HG03469 (cell line): ENCODE measurements at regions not wholly inside any gene's neighbourhood (a gene's known extent, or its start where the extent isn't known, plus 50 kb on each side); places are given as distances from the start of the nearest gene placed in this dataset.

Source experiments
- ATAC-seq: cut with Tn5 transposase; IDR thresholded peaks from one replicate; pipeline ENCODE4 v1.9.1; 2021; ENCODE audit warnings: mild to moderate bottlenecking, moderate library complexity, moderate number of reproducible peaks; ENCODE audit not compliant: unreplicated experiment

DNA sequence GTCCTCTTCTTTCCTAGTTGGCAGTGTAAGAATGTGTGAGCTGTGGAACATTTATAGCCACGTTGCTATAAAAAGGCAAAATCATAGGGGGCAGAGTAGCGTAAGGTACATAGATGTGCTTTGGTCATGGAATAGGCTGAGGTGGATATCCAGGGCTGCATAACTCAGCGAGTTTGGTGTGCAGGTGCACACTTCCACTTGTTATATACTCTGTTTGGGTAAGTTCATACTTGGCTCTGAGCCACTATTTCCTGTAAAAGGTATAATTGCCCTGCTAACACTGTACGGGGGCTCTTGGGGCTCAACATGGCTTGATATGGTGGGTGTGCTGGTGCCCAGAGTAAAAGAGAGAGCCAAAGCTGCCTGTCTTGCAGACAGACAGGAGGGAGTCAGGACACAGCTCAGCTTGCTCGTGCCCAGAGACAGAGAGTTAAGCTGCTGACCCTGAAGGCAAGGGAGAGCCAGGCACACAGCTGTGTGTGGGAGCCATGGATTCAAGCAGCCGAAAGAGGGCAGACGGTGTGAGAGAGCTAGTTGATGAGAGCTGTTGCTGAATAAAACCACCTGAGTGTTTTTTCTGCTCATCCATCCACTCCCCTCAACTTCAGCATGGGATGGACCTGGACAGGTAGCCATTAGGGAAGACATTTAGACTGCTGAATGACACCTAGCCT is 126.7 kb downstream of the DKK1 start:
- no peak for ATAC-seq

DNA sequence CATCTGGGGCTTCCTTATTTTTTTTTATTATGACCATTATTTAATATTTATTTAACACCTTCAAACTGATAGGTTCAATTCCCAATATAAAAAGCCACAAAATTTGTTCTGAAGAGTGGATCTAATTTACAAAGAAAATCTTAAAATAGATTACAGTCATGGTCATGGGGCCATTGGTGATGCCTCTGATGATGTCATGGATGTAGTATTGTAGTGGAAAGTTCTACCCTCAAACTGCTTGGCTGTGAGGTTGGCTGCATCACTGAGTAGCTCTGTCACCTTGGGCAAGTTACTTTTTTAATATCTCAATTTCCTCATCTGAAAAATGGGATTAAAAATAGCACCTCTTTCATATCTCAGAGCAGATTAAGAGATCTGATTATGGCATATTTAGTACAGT is 128.5 kb downstream of the DKK1 start:
- ATAC-seq: no peak

DNA sequence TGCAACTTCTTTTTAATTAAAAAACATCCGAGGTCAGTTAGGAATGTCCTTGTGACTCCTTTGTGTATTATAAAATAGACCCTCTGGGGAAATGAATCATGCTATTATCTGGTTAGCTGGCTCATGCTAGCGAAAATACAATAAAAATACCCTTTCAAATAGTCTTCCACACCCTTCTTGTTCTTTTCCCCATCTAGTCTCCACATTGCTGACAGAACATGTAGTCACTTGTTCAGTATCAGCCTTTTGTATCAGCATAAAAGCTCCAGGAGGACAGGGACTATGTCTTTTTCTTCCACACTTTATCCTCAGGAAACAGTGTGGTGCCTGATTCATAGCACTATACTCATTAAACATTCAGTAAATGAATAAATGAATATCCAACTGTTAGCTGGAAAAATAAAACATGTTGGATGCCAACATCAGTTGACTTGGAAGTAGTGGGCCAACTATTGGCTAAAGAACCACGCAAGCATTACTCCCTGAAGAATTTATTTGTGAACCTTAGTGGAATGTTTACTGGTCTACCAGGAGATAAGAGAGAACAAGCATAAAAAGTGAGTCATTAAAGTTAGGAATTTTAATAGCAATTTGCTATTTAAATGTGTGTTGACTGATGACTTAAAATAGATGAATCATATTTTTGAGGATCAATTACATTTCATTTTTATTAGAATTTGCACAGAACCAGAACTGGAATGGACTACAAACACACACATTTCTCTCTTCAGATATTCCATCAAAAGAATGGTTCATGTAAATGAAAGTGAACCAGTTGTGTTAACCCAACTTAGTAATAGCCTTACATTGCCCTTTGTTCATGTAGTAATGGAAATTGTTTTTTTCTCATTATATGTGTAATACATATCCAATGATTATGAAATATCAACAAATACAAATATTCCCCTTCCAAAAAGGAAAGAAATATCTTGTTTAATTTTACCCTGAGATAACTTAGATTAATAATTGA is 129.6 kb downstream of the DKK1 start:
- no peak for ATAC-seq

DNA sequence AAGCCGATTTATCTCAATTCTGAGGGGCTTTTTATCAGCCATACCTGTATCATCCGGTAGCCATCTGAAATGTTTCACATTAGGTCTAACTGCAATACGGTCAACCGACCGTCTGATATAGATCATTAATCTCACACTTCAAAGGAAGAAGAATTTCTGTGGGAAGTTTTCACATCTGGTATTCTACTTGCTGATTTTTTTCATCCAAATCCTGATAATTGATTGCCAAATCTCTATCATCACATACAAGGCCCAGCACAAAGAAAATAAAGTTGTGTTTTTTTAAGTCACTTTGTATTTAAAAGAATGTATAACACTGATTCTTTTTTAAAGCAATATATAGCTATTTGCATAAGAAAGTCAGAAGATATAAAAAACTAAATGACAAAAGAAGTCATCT is 132.3 kb downstream of the DKK1 start:
- ATAC-seq: no peak

DNA sequence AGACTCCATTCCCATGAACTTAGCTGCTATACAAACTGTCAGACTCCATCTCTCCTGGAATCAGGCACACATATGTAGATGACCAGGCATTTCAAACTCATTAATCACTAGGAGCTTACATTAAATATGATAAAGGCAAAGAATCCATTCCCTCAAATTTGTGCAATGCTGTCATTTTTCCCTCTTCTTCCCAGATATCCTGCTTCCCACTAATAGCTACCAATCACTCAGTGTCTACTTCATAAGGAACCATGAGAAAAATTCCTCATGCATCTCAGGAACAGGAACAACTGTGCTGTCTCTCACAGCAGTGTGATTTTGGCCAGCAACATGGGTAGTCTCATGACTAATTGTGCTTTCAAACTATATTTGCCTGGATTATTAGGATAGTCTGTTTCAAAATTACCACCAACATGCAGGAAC is 133.9 kb downstream of the DKK1 start:
- ATAC-seq: no peak

DNA sequence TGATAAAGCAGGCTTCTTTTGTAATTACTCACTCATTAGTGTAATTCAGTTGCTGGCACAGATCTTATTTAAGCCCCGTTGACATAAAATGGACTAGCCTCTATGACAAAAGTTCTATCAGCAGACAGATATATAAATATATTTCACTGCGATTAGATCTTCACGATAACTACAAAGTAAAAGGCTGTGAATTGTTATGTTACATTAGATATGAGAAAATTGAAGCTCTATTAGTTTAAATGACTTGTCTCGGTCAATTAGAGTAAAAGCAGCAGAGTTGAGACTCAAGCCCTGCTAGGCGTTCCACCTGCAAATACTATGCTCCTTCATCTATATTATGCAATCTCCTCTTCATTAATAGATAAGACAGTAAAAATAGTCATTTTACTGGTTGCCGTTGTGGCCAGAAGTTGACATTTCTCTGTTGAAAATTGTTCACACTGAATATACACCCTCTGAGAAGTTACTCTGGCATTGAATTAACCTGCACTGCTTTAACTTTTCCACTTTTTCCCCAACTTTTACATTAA is 136.7 kb downstream of the DKK1 start:
- ATAC-seq: no peak

DNA sequence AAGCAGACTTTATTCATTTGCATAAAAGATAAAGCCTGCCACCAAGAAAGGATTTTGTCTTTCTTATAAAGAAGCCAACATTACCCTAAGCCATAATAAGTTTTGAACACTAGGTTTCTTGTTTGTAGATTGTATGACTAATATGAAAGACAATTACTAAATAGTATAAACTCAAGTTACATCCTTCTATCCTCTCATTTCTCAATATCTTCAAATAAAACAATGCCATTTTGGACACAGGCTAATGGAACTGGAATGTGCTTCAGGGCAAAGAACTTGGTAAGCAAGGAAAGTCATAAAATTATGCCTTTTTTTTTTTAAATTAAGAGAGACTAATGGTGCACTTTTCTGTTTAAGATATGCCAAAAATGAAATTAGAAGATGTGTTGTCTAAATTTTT is 137.7 kb downstream of the DKK1 start:
- ATAC-seq: no peak

DNA sequence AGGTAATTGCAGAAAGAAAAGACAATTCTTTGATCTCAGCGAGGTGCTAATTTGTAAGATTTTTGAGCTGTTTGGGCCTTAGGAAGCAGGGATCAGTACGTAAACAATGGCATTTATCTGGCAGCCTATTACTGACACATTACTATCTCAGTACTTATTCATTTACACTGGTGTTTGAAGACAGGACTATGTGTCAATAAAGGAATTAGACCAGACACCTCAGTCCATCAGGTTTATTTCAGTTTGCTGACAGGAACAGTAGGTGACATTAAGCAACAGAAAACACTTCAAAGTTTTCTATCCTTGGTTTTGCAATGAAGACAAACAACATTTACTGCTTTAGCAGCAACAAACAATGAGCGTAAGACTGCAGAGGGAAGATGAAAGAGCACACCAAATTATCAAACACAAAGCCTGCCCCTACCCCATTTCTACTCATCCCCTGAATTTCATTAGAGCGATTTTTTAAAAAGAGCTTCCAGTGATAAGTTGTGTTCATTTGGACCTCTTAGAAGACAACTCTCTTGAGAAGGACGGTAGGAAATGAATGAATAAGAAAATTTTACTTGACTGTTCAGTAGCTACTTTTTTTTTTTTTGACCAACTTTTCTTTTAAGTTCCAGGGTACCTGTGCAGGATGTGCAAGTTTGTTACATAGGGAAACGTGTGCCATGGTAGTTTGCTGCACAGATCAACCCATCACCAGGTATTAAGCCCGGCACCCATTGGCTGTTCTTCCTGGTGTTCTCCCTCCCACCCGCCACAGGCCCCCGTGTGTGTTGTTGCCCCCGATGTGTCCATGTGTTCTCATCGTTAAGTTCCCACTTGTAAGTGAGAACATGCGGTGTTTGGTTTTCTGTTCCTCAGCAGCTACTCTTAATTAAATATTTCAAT is 138.8 kb downstream of the DKK1 start:
- no peak for ATAC-seq

DNA sequence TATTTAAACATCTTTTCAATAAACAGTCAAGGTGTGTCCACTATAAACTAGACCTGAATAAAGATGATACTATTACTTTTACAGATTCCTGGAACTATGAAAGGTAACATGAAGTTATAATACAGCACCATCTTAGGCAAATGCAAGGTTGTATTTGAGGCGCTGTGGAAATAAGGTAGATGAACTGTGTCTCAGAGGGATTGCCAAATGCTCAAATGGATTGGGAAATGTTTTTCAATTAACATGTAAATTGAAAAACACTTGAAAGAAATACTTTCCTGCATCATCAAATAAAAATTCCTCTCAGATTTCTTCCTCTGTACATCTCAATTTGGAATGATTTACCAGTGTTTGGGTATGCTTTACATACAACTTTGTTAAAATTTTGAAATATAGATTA is 139.4 kb downstream of the DKK1 start:
- ATAC-seq: no peak

DNA sequence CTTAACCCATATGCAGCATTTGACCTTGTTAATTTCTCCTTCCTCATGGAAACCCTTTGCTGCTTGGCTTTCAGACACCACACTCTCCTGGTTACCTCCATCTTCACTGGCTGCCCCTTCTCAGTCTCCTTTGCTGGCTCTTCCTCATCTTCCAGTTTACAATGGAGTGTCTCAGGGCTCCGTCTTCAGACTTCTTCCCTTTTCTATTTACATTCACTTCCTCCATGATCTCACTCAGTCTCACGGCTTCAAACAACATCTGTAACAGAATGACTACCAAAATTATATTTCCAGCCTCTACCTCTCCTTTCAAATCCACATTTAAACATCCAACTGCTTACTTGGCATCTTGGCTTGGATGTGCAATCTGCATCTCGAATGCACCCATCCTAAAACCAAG is 140.4 kb downstream of the DKK1 start:
- ATAC-seq: no peak

DNA sequence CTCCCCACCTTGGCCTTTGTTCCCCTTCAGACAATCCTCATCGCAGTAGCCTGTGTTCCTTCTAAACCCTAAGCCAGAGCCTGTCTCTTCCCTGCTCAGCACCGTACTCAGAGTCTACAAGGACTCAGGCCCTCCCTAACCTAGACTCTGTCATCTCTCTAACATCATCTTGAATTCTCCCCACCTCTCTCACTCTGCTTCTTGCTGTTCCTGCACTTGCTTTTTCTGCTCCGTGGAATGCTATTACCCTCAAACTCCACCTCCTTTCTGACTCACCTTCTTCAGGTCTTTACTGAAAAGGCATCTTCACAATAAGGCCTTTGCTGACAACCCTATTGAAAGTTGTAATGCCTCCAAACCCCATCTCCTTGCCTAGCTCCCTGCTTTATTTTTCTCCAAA is 141.0 kb downstream of the DKK1 start:
- ATAC-seq: no peak

DNA sequence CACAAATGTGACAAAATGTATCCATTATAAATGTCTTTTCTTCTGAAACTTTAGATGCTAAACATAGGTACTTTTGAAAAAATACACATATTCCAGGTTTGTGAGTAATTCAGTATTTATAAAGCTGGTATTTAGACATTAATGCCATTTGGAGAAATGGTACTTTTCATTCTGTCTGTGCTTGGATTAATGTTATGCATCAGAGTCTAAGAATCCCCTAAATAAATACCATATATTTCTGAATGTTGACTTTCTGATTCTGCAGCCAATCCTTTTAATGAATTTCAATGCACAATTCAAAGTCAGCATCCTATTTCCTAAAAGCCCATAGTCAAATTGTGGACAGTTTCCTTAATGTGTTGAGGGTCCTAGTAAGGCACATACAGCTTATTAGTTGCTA is 145.0 kb downstream of the DKK1 start:
- ATAC-seq: no peak

DNA sequence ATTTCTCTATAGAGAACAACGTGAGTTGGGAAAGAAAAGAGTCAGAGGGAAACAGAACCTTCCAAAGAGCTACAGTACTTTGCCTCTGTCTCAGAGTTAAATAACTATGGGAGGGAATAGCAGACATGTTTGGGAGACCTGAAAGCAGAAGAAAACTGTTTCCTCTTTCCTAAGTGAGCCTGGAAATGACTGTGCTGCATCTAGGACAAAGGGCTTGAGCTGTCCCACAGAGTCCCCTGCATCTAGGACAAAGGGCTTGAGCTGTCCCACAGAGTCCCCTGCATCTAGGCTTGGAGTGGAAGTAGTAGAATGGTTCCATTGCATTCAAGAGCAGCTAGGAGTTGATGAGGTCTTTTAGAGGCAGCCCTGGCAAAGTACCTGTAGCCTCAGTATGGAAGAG is 149.7 kb downstream of the DKK1 start:
- ATAC-seq: no peak

DNA sequence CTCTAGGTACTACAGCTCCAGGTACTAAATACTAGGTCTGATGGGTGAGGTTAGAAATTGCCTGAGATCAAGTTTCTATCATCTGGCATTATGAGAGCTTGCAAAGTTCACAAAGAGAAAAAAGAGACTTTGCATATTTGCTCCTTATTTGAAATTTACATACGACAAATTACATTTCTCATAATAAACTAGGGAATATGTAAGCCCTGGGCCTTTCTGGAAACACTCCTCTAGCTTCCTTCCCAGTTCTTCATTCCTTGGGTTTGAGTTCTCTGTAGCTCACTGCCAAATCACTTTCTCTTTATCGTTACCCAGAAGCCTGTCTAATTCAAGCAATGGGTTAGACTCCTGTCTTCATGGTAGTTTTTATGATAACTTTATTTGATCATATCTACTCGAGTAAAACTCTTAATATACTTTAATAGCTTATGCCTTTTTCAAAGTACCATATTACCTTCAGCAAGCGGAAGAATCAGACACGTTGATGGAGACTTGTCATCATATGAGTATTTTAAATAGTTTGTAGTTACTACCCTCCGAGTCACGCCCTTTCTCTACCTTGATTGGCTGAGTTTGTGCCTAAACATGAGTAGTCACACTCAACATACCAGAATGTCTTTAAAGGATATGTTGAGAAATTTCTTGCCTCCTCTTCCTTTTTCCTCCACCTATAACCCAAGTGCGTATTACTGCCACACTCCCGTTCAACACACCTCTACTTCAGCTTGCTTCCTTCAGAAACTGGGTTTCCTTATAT is 150.5 kb downstream of the DKK1 start:
- no peak for ATAC-seq

DNA sequence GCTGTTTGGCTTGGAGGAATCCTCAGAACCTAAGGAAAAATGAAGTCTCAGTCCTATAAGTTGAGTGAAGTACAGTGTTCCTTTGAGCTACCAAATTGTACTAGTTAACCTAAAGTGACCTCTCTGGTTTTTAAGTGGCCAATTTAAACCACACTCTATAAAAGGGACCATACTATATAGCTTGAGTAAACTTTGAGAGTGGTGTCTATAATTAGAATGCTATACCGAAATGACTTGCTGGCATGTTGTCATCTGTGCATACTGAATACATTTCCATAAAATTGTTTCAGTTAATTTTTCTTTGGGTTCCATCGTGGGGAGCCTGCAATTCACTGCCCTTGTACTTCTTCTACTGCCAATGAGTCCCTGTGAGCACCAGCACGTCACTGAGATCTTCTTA is 151.1 kb downstream of the DKK1 start:
- ATAC-seq: no peak

DNA sequence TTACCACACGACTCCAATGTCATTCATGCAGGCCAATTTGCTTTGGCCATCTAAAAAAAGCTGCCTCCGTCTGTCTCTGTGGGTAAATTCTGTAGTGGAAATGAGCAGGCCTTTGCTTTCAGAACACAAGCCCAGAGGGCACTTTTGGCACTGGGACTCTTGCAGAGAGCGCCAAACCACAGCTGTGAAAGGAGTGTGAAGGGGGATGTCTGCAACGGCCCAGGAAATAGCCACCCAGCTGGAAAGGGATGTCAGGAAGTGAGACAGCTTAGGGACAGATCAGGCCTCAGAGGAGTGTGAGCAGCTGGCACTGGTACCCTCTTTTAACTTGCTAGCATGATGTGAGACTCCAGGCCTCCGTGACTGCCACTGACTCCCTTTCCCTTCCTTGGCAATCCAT is 152.4 kb downstream of the DKK1 start:
- ATAC-seq: no peak

DNA sequence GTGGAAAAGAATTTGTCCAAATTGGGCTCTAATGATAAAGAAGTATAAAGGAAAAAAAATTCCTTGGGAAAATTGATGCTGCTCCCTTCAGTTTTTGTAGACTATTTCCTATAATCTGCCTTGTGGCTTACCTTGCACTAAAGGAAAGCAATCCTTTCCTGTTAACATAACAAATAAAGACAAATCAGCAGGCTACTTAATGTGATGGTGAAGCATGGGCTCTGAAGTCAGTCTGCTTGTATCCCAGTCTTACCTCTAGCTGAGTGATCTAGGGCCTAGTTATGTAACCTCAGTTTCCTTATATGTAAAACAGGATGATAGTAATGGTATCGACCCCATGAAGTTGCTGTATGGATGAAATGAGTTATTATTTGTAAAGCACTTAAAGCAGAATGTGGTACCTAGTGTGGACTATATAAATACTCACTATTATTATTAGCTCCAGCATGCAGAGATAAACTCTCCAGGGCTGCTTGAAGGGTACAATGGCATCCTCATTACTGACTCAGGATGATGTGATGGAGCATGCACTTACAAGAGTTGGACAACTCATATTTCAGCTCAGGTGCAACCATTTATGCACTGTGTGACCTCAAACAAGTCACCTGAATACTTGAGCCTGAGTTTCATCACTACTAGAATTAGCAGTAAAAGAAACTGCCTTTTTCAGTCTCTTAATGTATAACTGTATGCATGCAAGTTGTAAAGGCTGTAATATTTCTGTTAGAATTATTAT is 156.1 kb downstream of the DKK1 start:
- ATAC-seq: no peak

DNA sequence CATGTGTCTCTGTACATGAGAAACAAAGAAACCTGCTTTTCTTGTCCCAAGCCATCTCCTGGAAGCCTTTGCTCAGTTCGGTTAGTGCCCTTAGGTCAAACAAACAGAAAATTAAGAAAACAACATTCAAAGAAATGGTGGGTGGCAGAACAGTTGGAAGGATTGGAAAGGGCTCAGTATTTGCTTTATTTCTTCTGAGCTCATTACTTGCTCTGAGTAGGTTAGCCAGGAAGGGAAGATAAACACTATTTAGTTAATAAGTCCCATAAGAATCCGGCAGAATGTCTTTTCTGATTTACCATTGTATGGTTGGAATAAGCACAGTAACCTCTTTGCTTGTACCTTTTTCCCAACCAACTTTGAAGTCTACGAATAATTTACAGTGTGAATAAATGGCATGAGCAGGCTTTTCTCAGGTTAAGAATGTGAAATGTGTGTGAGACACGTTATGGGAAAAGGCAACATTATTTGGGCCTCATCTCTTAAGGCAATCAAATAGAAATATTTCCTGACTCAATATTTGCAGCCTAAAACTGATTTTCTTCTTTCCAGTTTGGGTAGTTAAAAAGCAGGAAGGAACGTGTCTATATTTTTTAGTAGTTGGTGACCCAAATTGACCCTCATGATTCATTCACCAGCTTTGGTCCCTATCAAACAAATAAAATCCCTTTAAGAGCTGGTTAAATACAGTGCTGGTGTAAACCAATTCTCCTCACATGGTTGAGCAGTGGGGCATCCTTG is 158.5 kb downstream of the DKK1 start:
- ATAC-seq: no peak

DNA sequence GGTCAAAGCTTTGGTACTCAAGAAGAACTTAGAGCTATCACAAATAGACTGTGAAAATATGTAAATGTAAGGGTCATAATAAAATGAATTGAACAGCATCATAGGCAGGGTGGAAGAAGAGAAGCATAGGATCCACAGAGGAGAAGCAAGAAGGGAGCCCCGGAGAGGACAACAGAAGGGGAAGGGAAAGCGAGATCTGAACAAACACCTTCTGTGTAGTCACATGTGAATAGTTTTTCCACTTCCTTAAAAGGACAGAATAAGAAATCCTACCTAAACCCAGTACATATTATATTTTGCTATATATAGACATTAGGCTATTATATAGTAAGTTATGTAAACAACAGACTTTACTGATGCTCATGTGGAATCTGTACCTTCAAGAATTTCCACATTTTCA is 160.2 kb downstream of the DKK1 start:
- no peak for ATAC-seq
